HG02970 (cell line): ENCODE measurements at regions not wholly inside any gene's neighbourhood (a gene's known extent, or its start where the extent isn't known, plus 50 kb on each side); places are given as distances from the start of the nearest gene placed in this dataset.

ENCODE experiments used
- ATAC-seq: cut with Tn5 transposase; IDR thresholded peaks from one replicate; pipeline ENCODE4 v1.9.1; 2021; ENCODE audit warnings: mild to moderate bottlenecking, moderate library complexity, moderate number of reproducible peaks; ENCODE audit not compliant: unreplicated experiment, low FRiP score

DNA sequence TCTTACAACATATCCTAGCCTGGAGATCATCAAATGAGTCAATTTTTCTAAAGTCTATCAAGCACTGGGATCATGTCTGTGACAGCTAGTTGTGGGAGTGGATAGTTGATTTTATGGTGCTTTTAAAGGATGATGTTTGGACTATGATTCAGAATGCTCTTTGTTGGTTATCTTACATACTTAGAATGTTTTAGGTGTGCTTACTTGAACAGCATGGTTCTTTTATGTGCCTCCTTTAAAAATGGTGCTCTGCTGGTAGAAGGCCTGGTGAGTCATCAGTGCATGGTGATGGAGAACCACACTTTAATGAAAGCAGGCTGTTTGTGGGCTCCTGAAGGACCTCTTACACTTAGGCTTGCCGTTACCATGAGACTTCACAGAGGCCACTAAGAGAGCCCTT is 682.7 kb upstream of the FANCL start:
- no peak for ATAC-seq

DNA sequence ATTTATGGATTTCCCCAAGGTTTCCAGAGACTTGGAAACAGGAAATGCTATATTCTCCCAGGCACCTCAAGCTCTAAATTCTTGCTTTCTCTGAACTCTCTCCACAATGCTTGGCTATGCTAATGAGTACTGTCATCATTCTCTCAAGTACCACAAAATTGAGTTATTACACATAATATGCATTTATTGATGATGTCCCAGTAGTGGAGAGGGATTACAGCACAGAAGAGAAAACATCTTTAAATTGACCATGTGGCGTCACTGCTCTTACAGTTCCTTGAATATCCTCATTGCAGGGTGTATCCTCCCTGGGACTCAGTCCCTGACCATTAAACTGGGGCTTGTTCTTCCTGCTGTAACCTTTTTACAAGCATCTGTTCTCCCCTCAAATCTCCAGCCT is 681.1 kb upstream of the FANCL start:
- no peak for ATAC-seq

GRCh38 chr2:58921676-58922075 is 680.6 kb upstream of the FANCL start:
- ATAC-seq: no peak

GRCh38 chr2:58920001-58920400 is 678.9 kb upstream of the FANCL start:
- ATAC-seq: no peak

DNA sequence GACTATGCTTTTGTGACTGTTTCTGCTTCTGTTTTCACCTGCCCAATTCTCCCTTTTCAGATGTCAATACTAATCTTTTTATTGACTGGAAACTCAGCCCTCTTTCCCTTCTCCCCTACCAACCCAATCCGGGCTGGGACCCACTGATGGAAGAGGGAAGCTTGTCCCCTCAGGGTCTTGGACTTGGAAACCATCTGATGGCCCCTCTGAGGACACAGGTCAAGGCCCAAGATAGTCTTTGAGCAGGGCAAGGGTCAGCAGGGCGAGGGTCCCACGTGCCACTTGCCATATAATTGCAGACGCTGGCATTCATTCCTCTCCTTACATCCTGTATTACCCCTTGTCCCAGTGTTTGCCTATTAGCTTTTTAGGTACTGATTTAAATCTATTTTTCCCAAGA is 678.2 kb upstream of the FANCL start:
- no peak for ATAC-seq

GRCh38 chr2:58918141-58918540 is 677.0 kb upstream of the FANCL start:
- ATAC-seq: no peak

GRCh38 chr2:58917596-58917995 is 676.5 kb upstream of the FANCL start:
- ATAC-seq: no peak

- ATAC-seq: no peak
Observed at GRCh38 chr2:58916063-58916462, 674.9 kb upstream of the FANCL start.

DNA sequence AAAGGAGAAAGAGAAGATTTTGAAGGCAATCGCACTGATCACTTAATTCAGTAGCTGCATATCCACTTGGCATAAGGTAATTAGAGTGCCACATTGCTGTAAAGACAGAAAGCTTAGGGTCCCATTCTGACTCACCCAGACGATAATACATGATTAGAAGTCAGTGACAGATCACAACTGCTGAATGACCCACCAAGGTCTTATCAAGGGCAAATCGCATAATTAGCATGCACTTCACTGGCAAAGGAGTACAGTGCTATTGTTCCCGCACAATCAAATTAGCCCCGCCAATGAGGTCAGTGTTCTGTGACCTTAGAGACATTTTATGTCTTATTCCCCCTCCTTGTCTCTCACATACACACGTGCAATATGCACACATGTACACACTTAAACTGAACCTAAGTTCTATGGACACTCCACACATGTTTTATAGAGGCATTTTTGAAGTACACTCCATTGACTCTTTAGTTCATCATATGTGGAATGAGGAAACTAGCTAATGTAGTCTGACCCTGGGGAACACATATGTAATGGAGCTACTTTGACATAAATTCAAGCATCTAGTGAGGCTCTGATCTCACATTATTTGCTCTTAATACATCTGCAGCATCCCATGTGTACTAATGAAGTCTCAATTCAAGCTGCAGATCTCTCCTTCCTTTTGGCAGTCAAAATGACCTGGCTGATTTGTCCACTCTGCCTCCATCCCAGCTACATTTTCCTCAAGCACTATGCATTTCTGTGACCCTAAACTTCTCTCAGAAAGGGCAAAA is 673.8 kb upstream of the FANCL start:
- ATAC-seq: no peak

DNA sequence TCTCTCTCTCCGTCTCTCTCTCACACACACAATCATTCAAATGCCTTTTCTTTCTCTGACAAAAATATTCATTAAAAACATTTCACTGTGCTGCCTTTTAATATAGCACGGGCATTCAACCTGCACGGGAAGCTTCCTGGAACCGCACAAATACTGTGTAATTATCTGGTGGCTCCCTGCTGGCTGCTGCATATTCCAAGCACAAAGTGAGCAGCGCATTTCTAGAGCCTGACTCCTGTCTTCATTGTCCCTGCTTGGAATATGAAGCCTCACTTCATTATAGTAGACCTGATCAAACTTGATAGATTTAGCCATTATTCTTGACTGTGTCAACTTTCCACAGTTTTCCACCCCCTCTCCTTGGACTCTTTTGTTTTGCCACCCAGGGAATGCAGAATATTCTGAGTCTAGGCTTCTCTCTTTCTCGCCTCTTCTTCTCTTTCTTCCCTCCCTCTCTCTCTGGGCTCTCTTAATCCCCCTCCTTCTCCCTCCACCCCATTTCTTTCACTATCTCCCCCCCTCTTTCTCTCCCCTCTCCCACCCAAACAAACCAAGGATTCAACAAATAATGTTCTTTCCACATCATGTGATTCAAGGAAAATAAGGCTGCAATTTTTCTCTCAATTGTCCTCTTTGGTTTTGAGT is 672.1 kb upstream of the FANCL start:
- no peak for ATAC-seq

DNA sequence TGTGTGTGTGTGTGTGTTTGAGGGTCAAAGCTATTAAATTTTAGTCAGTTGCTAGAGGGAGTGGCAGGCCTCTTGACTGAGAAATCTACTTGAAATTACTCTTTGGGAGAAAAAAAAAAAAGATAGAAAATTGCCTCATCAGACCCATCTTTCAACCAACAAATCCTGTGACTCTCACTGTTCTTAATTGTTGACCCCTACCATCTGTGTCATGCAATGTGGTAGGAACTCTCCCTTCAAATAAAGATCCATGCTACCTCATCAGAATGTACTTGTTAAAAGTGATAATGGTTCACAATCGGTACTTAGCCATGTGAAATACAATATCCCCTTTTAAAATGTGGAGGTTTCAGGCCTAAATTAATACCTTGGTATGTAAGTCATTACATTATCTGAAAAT is 670.8 kb upstream of the FANCL start:
- ATAC-seq: no peak

GRCh38 chr2:58908501-58909154 is 667.5 kb upstream of the FANCL start:
- ATAC-seq: no peak

- no peak for ATAC-seq
Observed at GRCh38 chr2:58907644-58908043, 666.5 kb upstream of the FANCL start.

DNA sequence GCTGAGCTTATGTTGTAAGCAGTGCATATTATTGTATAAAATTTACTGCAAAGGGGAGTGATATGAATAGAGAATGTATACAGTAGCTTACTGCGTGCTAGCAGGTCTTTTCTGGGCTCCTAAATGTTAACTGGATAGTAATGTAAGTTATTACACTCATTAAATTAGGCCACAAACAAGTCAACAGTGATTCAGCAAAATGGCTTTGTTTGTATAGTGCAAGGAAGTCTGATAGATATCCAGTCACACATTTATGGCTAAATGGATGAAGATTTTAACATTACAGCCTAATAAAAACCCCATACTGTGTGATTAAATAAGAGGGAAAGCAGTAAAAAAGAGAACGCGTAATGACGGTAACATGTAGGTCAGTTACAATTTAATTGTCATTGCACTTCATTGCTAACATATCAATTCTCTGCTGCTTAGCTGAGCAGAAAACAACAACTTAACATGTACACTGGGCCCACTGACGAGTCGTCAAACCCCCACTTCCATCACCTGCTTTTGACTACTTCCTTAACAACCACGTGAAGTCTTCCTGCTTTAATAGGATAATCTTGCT is 665.0 kb upstream of the FANCL start:
- ATAC-seq: no peak

DNA sequence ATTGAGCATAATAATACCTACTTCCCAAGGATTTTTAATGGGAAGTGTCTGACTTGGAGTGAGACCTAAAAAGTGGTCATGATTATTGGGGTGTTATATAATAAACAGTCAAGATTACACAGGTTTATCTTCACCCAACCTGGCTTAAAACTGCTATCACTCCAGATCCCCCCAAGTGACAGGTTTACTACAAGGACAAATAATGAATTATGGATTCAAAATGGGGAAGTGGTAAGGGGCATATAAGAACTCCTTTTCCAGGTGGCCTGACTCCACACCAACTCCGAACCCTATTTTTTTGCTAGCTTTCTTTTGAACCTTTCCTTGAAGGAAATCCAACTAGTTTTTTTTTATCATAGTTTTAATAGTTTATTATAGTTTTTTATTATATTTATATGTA is 663.0 kb upstream of the FANCL start:
- ATAC-seq: no peak

DNA sequence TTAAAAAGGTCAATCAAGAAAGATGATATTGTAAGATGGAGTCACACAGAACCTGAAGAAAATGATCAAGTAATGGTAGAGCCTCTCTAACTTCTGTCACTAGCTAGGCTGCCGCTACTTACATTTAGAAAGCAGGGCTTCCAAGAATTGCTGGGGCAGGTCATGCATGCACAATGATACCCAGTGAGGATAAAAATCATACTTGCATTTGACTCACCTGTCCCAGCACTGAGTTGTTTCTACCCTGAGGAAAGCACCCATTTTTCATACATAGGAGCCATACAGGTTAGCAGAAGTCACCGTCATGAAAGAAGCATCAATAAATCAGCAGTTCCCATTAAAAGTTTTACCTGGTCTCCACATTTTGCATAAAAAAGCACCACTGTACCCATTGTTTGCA is 662.3 kb upstream of the FANCL start:
- ATAC-seq: no peak

DNA sequence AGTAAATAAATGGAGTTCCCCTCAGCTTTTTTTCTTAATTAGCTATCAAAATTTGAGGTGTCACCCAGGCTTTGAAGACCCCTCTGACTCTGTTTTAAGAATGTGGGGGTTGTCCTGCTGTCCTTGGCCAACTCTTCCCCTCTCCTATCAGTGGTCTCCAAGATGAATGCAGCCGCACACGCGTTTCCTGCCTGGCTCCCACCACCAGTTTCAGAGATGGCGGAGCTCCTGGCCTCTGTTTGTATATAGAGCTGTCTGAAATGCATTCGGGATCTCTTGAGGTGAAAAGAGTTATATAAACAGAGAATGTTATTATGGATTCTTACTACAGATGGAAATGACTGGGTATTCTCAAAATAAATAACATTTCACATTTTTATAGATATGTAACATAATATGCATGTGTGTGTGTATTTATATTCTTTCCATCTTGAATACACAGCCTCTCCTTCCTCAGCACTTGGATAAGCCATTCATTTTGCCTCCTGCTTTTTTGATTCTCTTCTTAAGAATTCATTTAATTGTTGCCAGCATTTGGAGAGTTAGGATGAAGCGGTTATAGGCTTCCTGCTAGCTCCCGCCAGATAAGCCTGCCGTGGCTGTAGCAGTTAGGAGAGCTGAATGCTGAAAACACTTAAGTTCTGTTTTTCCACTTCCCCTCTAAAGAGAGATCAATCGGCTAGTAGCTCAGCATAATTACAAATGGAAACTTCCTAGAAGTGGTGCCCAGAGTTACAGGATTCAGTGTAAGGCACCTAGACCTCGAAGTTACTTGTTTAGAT is 659.3 kb upstream of the FANCL start:
- ATAC-seq: no peak

GRCh38 chr2:58899692-58900091 is 658.6 kb upstream of the FANCL start:
- ATAC-seq: no peak

GRCh38 chr2:58896638-58897037 is 655.5 kb upstream of the FANCL start:
- ATAC-seq: no peak

- ATAC-seq: no peak
Observed at GRCh38 chr2:58895857-58896256, 654.7 kb upstream of the FANCL start.
